Activated T-cell treated with anti-CD3 and anti-CD28 coated beads for 24 hours (primary cell): ENCODE measurements at regions not wholly inside any gene's neighbourhood (a gene's known extent, or its start where the extent isn't known, plus 50 kb on each side); places are given as distances from the start of the nearest gene placed in this dataset.

Experiments used
- DNase-seq: peaks from one replicate; pipeline ENCODE4 v3.0.0-alpha.2; 2020; ENCODE audit warnings: low read depth

GRCh38 chr11:19519912-19520641 is 192.6 kb upstream of the NAV2 start:
- DNase-seq: no peak

- DNase-seq: no peak
These were observed 193.3 kb upstream of the NAV2 start for GRCh38 chr11:19519353-19519752.

- DNase-seq: no peak
These were observed 199.4 kb upstream of the NAV2 start for GRCh38 chr11:19513253-19513652.

- DNase-seq: no peak
These were observed 200.0 kb upstream of the NAV2 start for GRCh38 chr11:19512618-19513017.

- no peak for DNase-seq
These were observed 201.0 kb upstream of the NAV2 start for GRCh38 chr11:19511413-19512183.

GRCh38 chr11:19511066-19511412 is 201.6 kb upstream of the NAV2 start:
- no peak for DNase-seq

- no peak for DNase-seq
These were observed 202.2 kb upstream of the NAV2 start for GRCh38 chr11:19510468-19510867.

GRCh38 chr11:19509215-19509614 is 203.4 kb upstream of the NAV2 start:
- DNase-seq: no peak

- DNase-seq: no peak
These were observed 204.5 kb upstream of the NAV2 start for GRCh38 chr11:19508165-19508564.

- no peak for DNase-seq
These were observed 205.7 kb upstream of the NAV2 start for GRCh38 chr11:19506816-19507486.

GRCh38 chr11:19502691-19503253 is 209.9 kb upstream of the NAV2 start:
- DNase-seq: no peak

GRCh38 chr11:19501631-19502030 is 211.0 kb upstream of the NAV2 start:
- DNase-seq: no peak

GRCh38 chr11:19499999-19500398 is 212.6 kb upstream of the NAV2 start:
- no peak for DNase-seq

GRCh38 chr11:19499026-19499669 is 213.5 kb upstream of the NAV2 start:
- no peak for DNase-seq

- DNase-seq: no peak
These were observed 219.0 kb upstream of the NAV2 start for GRCh38 chr11:19493446-19494213.

GRCh38 chr11:19482319-19483100 is 230.1 kb upstream of the NAV2 start:
- no peak for DNase-seq

- DNase-seq: no peak
These were observed 232.1 kb upstream of the NAV2 start for GRCh38 chr11:19480540-19480939.

- no peak for DNase-seq
These were observed 233.7 kb upstream of the NAV2 start for GRCh38 chr11:19478891-19479290.

- DNase-seq: no peak
These were observed 234.4 kb upstream of the E2F8 start for GRCh38 chr11:19474954-19475721.

- DNase-seq: no peak
These were observed 233.5 kb upstream of the E2F8 start for GRCh38 chr11:19474211-19474610.
